ENCODE measurements at regions not wholly inside any gene's neighbourhood (a gene's known extent, or its start where the extent isn't known, plus 50 kb on each side); places are given as distances from the start of the nearest gene placed in this dataset.

DNA sequence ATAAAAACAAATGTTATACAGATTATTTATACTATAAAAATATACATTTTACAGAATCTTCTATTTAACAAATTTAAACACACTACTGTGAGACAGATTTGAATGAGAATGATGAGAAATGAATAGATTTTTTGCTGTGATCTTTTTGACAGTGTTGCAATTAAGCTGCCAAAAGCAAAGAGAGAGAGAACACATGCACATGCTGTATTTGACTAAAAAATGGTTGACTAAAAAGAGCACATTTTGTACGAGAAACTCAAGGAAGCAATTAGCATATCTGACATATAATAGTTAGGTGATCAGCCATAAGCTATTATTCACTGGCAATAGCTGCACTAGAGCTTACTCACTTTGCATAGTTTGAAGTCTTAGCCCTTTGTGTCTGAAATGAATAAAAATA lies 115.8 kb downstream of the SYT10 start:
- no peak for TF ChIP-seq CHD4 (IDR thresholded peaks at IDR 0.05; ENCODE audit: insufficient read depth, insufficient replicate concordance, low read depth, low read length, poor library complexity, severe bottlenecking)
- TF ChIP-seq HDAC6 (IDR thresholded peaks at IDR 0.05; ENCODE audit: low read depth, low read length): no peak
- TF ChIP-seq, protein P1, sequence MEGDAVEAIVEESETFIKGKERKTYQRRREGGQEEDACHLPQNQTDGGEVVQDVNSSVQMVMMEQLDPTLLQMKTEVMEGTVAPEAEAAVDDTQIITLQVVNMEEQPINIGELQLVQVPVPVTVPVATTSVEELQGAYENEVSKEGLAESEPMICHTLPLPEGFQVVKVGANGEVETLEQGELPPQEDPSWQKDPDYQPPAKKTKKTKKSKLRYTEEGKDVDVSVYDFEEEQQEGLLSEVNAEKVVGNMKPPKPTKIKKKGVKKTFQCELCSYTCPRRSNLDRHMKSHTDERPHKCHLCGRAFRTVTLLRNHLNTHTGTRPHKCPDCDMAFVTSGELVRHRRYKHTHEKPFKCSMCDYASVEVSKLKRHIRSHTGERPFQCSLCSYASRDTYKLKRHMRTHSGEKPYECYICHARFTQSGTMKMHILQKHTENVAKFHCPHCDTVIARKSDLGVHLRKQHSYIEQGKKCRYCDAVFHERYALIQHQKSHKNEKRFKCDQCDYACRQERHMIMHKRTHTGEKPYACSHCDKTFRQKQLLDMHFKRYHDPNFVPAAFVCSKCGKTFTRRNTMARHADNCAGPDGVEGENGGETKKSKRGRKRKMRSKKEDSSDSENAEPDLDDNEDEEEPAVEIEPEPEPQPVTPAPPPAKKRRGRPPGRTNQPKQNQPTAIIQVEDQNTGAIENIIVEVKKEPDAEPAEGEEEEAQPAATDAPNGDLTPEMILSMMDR (IDR thresholded peaks at IDR 0.05 in 2 of 3, conservative IDR thresholded peaks at IDR 0.05 in 1 of 3; ENCODE audit: insufficient read depth in 2 of 3, low read depth in 1 of 3, low read length in 3 of 3): no peak
- TF ChIP-seq FOXA1 (IDR thresholded peaks at IDR 0.05; ENCODE audit: borderline replicate concordance): no peak
- no peak for TF ChIP-seq SP1 (CRISPR knock-in tag; IDR thresholded peaks at IDR 0.05)
- TF ChIP-seq, protein P2, sequence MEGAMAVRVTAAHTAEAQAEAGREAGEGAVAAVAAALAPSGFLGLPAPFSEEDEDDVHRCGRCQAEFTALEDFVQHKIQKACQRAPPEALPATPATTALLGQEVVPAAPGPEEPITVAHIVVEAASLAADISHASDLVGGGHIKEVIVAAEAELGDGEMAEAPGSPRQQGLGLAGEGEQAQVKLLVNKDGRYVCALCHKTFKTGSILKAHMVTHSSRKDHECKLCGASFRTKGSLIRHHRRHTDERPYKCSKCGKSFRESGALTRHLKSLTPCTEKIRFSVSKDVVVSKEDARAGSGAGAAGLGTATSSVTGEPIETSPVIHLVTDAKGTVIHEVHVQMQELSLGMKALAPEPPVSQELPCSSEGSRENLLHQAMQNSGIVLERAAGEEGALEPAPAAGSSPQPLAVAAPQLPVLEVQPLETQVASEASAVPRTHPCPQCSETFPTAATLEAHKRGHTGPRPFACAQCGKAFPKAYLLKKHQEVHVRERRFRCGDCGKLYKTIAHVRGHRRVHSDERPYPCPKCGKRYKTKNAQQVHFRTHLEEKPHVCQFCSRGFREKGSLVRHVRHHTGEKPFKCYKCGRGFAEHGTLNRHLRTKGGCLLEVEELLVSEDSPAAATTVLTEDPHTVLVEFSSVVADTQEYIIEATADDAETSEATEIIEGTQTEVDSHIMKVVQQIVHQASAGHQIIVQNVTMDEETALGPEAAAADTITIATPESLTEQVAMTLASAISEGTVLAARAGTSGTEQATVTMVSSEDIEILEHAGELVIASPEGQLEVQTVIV (CRISPR knock-in tag; IDR thresholded peaks at IDR 0.05; ENCODE audit: borderline replicate concordance): no peak
- no peak for TF ChIP-seq ZNF79 (CRISPR knock-in tag; IDR thresholded peaks at IDR 0.05; ENCODE audit: low read depth)
- no peak for TF ChIP-seq SMAD3 (CRISPR knock-in tag; conservative IDR thresholded peaks at IDR 0.05)
- TF ChIP-seq ZNF507 (tag; conservative IDR thresholded peaks at IDR 0.05): no peak
- no peak for TF ChIP-seq BRCA1 (IDR thresholded peaks at IDR 0.05)
- no peak for TF ChIP-seq BRCA1 (CRISPR knock-in tag; IDR thresholded peaks at IDR 0.05)
- TF ChIP-seq, protein P3, sequence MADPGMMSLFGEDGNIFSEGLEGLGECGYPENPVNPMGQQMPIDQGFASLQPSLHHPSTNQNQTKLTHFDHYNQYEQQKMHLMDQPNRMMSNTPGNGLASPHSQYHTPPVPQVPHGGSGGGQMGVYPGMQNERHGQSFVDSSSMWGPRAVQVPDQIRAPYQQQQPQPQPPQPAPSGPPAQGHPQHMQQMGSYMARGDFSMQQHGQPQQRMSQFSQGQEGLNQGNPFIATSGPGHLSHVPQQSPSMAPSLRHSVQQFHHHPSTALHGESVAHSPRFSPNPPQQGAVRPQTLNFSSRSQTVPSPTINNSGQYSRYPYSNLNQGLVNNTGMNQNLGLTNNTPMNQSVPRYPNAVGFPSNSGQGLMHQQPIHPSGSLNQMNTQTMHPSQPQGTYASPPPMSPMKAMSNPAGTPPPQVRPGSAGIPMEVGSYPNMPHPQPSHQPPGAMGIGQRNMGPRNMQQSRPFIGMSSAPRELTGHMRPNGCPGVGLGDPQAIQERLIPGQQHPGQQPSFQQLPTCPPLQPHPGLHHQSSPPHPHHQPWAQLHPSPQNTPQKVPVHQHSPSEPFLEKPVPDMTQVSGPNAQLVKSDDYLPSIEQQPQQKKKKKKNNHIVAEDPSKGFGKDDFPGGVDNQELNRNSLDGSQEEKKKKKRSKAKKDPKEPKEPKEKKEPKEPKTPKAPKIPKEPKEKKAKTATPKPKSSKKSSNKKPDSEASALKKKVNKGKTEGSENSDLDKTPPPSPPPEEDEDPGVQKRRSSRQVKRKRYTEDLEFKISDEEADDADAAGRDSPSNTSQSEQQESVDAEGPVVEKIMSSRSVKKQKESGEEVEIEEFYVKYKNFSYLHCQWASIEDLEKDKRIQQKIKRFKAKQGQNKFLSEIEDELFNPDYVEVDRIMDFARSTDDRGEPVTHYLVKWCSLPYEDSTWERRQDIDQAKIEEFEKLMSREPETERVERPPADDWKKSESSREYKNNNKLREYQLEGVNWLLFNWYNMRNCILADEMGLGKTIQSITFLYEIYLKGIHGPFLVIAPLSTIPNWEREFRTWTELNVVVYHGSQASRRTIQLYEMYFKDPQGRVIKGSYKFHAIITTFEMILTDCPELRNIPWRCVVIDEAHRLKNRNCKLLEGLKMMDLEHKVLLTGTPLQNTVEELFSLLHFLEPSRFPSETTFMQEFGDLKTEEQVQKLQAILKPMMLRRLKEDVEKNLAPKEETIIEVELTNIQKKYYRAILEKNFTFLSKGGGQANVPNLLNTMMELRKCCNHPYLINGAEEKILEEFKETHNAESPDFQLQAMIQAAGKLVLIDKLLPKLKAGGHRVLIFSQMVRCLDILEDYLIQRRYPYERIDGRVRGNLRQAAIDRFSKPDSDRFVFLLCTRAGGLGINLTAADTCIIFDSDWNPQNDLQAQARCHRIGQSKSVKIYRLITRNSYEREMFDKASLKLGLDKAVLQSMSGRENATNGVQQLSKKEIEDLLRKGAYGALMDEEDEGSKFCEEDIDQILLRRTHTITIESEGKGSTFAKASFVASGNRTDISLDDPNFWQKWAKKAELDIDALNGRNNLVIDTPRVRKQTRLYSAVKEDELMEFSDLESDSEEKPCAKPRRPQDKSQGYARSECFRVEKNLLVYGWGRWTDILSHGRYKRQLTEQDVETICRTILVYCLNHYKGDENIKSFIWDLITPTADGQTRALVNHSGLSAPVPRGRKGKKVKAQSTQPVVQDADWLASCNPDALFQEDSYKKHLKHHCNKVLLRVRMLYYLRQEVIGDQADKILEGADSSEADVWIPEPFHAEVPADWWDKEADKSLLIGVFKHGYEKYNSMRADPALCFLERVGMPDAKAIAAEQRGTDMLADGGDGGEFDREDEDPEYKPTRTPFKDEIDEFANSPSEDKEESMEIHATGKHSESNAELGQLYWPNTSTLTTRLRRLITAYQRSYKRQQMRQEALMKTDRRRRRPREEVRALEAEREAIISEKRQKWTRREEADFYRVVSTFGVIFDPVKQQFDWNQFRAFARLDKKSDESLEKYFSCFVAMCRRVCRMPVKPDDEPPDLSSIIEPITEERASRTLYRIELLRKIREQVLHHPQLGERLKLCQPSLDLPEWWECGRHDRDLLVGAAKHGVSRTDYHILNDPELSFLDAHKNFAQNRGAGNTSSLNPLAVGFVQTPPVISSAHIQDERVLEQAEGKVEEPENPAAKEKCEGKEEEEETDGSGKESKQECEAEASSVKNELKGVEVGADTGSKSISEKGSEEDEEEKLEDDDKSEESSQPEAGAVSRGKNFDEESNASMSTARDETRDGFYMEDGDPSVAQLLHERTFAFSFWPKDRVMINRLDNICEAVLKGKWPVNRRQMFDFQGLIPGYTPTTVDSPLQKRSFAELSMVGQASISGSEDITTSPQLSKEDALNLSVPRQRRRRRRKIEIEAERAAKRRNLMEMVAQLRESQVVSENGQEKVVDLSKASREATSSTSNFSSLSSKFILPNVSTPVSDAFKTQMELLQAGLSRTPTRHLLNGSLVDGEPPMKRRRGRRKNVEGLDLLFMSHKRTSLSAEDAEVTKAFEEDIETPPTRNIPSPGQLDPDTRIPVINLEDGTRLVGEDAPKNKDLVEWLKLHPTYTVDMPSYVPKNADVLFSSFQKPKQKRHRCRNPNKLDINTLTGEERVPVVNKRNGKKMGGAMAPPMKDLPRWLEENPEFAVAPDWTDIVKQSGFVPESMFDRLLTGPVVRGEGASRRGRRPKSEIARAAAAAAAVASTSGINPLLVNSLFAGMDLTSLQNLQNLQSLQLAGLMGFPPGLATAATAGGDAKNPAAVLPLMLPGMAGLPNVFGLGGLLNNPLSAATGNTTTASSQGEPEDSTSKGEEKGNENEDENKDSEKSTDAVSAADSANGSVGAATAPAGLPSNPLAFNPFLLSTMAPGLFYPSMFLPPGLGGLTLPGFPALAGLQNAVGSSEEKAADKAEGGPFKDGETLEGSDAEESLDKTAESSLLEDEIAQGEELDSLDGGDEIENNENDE (IDR thresholded peaks at IDR 0.05; ENCODE audit: low read depth, low read length): no peak
- TF ChIP-seq MAFK (IDR thresholded peaks at IDR 0.05; ENCODE audit: low read length): no peak
- no peak for TF ChIP-seq CHCHD3 (CRISPR knock-in tag; IDR thresholded peaks at IDR 0.05)
- no peak for TF ChIP-seq PCBP2 (IDR thresholded peaks at IDR 0.05; ENCODE audit: low read depth, low read length, poor library complexity, severe bottlenecking)

Data from K562 (cell line).